HG02943 (cell line): ENCODE measurements at regions not wholly inside any gene's neighbourhood (a gene's known extent, or its start where the extent isn't known, plus 50 kb on each side); places are given as distances from the start of the nearest gene placed in this dataset.
"Not testable (repeated sequence)": the region's sequence is repeated elsewhere in the genome, so short reads cannot be mapped to it uniquely, and the experiment has no call there.

Experiments
- ATAC-seq: cut with Tn5 transposase; IDR thresholded peaks from one replicate; pipeline ENCODE4 v1.9.1; 2021; ENCODE audit warnings: mild to moderate bottlenecking, low read depth, moderate library complexity; ENCODE audit not compliant: unreplicated experiment

- no peak for ATAC-seq
Observed at GRCh38 chr6:140540743-140541142, 1166.3 kb upstream of the CITED2 start.

- no peak for ATAC-seq
Observed at GRCh38 chr6:140538926-140539325, 1164.5 kb upstream of the CITED2 start.

GRCh38 chr6:140537834-140538705, 1163.6 kb upstream of the CITED2 start:
- ATAC-seq: no peak

GRCh38 chr6:140537211-140537610, 1162.8 kb upstream of the CITED2 start:
- no peak for ATAC-seq

- no peak for ATAC-seq
Observed at GRCh38 chr6:140535511-140535910, 1161.1 kb upstream of the CITED2 start.

GRCh38 chr6:140533526-140533925, 1159.1 kb upstream of the CITED2 start:
- no peak for ATAC-seq

GRCh38 chr6:140504776-140505175, 1130.3 kb upstream of the CITED2 start:
- ATAC-seq: no peak

GRCh38 chr6:140500849-140501248, 1126.4 kb upstream of the CITED2 start:
- no peak for ATAC-seq

GRCh38 chr6:140499607-140500006, 1125.2 kb upstream of the CITED2 start:
- no peak for ATAC-seq

- ATAC-seq: no peak
Observed at GRCh38 chr6:140494321-140495108, 1120.1 kb upstream of the CITED2 start.

GRCh38 chr6:140493470-140493869, 1119.0 kb upstream of the CITED2 start:
- not testable (repeated sequence) for ATAC-seq

- ATAC-seq: no peak
Observed at GRCh38 chr6:140490081-140490480, 1115.6 kb upstream of the CITED2 start.

- no peak for ATAC-seq
Observed at GRCh38 chr6:140487586-140487985, 1113.1 kb upstream of the CITED2 start.

GRCh38 chr6:140486450-140487361, 1112.3 kb upstream of the CITED2 start:
- ATAC-seq: no peak

GRCh38 chr6:140485740-140486449, 1111.4 kb upstream of the CITED2 start:
- no peak for ATAC-seq

- no peak for ATAC-seq
Observed at GRCh38 chr6:140480852-140481251, 1106.4 kb upstream of the CITED2 start.

- no peak for ATAC-seq
Observed at GRCh38 chr6:140478631-140479030, 1104.2 kb upstream of the CITED2 start.

GRCh38 chr6:140475086-140475485, 1100.6 kb upstream of the CITED2 start:
- ATAC-seq: no peak

- ATAC-seq: no peak
Observed at GRCh38 chr6:140464720-140465119, 1090.3 kb upstream of the CITED2 start.

GRCh38 chr6:140463312-140463710, 1088.9 kb upstream of the CITED2 start:
- no peak for ATAC-seq
